ENCODE measurements at regions not wholly inside any gene's neighbourhood (a gene's known extent, or its start where the extent isn't known, plus 50 kb on each side); places are given as distances from the start of the nearest gene placed in this dataset.

DNA sequence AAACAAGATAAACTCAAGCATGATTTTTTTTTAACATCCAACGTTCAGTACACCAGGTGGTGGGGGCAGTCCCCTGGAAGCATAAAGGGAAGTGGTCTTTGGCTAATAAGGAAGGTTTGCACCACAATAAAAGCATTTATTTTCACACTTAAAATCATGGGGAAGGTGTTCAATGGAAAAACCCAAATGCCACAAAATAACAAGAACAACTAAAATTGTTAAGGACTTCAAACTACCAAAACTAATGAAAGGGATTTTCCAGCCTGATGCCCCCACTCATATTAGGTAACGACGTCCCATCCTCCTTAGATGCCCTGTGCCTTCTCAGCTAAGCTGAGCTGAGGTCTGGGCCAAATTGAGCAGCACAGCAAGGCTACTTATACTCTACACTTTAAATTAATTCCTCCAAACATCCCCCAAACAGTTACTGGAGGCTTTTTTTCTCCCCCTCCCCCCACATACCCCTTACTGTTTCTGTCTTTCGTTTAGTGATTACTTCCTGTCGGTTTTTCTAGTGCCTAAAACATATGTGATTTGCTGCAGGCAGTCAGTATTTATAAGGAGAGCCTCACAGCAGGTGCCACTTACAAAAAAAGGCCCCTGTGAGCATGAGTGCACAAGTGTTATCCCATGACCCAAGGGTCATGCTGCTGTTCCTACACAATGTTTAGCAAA lies 259.7 kb upstream of the ZNF608 start:
- DNase-seq (ENCODE audit: low read depth), result no peak
- no peak overlapping the region for H3K4me3 ChIP-seq (ENCODE audit: low read depth, low read length)
- TF ChIP-seq, protein P1, sequence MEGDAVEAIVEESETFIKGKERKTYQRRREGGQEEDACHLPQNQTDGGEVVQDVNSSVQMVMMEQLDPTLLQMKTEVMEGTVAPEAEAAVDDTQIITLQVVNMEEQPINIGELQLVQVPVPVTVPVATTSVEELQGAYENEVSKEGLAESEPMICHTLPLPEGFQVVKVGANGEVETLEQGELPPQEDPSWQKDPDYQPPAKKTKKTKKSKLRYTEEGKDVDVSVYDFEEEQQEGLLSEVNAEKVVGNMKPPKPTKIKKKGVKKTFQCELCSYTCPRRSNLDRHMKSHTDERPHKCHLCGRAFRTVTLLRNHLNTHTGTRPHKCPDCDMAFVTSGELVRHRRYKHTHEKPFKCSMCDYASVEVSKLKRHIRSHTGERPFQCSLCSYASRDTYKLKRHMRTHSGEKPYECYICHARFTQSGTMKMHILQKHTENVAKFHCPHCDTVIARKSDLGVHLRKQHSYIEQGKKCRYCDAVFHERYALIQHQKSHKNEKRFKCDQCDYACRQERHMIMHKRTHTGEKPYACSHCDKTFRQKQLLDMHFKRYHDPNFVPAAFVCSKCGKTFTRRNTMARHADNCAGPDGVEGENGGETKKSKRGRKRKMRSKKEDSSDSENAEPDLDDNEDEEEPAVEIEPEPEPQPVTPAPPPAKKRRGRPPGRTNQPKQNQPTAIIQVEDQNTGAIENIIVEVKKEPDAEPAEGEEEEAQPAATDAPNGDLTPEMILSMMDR (IDR thresholded peaks at IDR 0.05; ENCODE audit: insufficient read depth, low read depth, low read length), result no peak

DNA sequence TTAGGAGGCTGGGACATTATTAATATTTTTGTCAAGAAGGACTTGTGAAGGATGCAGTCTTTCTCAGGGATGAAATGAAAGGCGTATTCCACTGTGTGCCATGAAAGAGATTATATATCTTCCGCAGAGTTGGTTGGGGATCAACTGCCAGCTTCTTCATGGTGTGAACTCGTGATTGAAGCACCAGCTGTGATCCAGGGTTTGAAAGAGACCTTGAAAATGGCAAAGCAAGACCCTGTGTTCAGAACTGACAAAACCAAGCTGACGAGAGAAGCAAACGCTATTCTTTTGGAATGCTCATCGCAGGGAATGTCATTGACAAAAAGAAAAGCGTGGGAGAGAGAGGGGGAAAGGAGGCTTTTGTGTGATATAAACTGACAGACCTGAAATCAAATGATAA lies 263.9 kb upstream of the ZNF608 start:
- TF ChIP-seq, protein P1 (IDR thresholded peaks at IDR 0.05; ENCODE audit: insufficient read depth, low read depth, low read length), result no peak
- no peak overlapping the region for H3K4me3 ChIP-seq (ENCODE audit: low read depth, low read length)
- DNase-seq (ENCODE audit: low read depth), result no peak

DNA sequence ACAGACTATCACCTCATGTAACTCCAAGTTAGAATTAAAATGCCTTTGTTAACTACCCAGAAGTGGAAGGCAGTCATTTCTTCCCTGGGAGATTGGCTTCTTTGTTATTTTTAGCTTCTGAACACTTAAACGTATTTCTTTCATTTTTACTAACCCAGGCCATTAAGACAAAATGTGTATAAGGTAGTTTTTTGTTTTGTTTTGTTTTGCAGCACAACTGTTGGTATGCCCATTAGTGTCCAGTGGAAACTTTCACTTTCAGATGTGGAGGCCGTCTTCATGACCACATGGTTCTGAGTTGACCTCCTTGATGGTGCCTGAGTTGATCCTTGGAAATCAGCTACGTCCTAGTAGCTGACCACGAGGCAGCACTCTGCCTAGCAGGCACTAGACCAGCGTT lies 264.6 kb upstream of the ZNF608 start:
- TF ChIP-seq, protein P1 (IDR thresholded peaks at IDR 0.05; ENCODE audit: insufficient read depth, low read depth, low read length), result no peak
- no peak for DNase-seq (ENCODE audit: low read depth)
- no peak overlapping the region for H3K4me3 ChIP-seq (ENCODE audit: low read depth, low read length)

DNA sequence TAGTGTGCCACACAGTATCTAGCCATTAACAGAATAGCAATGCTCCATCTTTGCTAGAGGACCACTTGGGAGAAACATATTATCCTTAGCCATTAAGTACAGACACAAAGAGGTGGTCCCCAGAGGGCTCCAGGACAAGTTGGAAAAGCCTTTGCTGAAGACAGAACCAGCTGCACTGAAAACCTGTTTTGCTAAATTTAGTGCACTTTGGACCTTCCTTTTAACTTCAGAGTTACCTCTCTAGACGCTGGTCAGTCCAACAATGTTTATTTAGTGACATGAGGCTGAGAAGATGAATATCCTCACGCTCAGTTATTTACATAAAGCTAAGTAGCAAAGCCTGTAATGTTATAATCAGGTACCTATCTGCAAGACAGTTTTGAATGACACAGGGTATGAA lies 265.0 kb upstream of the ZNF608 start:
- no peak for DNase-seq (ENCODE audit: low read depth)
- TF ChIP-seq, protein P1 (IDR thresholded peaks at IDR 0.05; ENCODE audit: insufficient read depth, low read depth, low read length), result no peak

DNA sequence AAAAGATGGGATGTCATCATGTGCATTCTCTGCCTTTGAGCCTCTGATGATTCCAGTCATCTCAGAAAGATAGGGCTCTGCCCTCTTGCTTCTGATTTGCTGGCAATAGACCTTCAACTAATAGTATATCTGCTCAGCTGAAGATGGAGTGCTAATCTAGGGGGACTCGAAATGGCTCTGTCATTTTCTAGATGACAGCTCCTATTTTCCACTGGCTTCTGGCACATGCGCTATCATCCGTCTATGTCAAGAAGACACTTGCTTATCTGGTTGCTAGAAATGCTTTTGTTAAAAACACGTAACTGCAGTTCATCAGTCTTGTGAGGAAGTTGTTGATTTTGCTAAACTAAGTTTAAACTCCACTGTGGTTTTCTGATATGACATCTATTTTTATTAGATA lies 265.5 kb upstream of the ZNF608 start:
- H3K4me3 ChIP-seq (ENCODE audit: low read depth, low read length), result no peak overlapping the region
- no peak for DNase-seq (ENCODE audit: low read depth)
- TF ChIP-seq, protein P1 (IDR thresholded peaks at IDR 0.05; ENCODE audit: insufficient read depth, low read depth, low read length), result no peak

More for the DNA sequence above, 265.0 kb upstream of the ZNF608 start:
- no peak overlapping the region for H3K4me3 ChIP-seq (ENCODE audit: low read depth, low read length)

DNA sequence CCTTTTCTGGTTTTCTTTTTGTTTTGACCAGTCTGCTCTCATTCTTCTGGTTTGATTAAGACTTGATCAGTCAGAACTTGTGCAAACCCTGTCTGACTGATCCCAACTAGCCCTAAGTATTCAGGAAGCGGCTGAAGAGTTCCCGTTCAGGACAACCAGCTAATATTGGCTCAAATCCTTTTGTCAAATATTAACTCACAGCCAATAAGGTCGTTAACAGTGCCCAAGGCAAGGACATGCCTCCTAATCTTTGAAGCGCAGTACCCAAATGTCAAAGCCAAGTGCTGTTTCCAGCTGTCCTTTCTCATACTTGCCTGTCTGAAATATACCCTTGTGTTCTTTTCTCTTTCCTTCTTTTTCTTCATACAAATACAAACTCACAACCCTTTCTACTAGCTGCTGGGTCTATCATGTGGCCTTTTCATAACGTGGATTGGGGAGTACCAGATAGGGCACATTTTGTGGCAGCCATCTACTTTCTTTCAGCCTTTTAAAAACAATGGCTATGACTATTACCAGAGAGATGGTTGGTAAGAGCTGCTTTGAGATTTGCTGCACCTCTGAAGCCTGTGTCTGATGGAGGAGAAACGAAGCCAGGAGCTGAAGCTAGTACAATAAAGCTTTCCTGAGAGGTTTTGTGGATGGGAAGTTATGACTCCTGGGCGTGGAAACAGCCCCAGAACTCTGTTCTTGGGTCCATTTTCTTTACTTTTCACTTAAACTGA lies 266.4 kb upstream of the ZNF608 start:
- DNase-seq (ENCODE audit: low read depth), result no peak
- TF ChIP-seq, protein P1 (IDR thresholded peaks at IDR 0.05; ENCODE audit: insufficient read depth, low read depth, low read length), result no peak

More for the DNA sequence above, 266.4 kb upstream of the ZNF608 start:
- H3K4me3 ChIP-seq (ENCODE audit: low read depth, low read length), result no peak overlapping the region

Measured in fibroblast of villous mesenchyme (primary cell).